HG03378 (cell line): ENCODE measurements at regions not wholly inside any gene's neighbourhood (a gene's known extent, or its start where the extent isn't known, plus 50 kb on each side); places are given as distances from the start of the nearest gene placed in this dataset.
"Not testable (repeated sequence)": the region's sequence is repeated elsewhere in the genome, so short reads cannot be mapped to it uniquely, and the experiment has no call there.

Experiments used
- ATAC-seq: cut with Tn5 transposase; IDR thresholded peaks from one replicate; pipeline ENCODE4 v1.9.1; 2021; ENCODE audit warnings: mild to moderate bottlenecking, moderate library complexity; ENCODE audit not compliant: unreplicated experiment

- ATAC-seq = no peak
Measured at GRCh38 chr7:149635561-149636329, 137.6 kb downstream of the ZNF467 start.

DNA sequence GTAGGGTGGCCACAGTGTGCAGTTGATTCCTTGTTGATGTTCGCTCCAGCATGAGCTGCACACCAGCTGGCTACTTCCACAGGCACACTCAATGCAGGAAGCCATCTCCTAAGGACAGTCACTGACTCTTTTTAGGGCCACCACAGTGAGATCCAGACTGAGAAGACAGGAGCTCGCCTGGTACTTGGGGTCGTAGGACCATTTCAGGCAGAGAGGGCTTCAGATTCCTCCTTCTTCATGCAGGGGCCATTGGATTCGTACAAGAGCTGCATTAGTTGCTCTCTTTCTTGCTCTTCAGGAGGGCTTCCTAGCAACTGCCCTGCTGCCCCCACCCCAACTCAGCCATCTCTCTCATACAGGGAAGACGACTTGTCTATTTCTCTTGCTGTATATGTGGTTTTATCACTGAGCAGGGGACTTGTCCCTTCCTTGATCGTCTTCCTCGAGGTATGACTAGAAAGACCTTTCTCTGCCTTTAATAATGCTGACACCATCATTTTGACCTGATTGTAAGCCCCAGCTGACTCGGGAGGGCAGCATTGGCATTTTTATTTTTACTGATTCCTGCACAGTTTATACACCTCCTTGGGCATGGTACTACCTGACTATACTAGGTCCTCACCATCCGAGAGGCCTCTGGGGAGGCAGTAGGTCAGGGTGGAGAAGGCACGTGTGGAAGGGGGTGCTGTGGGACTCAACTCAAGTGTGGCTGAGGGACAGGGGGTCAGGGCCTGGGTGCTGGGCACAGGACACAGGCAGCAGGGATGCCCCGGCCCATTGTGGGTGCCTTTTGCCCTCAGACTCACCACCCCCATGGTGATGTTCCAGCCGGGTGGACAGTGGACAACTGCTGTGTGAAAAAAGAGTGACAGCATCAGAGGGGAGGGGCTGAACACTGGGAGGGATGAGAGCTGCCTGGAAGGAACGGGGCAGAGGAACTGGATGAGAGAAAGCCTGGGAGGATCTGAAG, 136.7 kb upstream of the ZNF746 start:
- ATAC-seq = no peak

DNA sequence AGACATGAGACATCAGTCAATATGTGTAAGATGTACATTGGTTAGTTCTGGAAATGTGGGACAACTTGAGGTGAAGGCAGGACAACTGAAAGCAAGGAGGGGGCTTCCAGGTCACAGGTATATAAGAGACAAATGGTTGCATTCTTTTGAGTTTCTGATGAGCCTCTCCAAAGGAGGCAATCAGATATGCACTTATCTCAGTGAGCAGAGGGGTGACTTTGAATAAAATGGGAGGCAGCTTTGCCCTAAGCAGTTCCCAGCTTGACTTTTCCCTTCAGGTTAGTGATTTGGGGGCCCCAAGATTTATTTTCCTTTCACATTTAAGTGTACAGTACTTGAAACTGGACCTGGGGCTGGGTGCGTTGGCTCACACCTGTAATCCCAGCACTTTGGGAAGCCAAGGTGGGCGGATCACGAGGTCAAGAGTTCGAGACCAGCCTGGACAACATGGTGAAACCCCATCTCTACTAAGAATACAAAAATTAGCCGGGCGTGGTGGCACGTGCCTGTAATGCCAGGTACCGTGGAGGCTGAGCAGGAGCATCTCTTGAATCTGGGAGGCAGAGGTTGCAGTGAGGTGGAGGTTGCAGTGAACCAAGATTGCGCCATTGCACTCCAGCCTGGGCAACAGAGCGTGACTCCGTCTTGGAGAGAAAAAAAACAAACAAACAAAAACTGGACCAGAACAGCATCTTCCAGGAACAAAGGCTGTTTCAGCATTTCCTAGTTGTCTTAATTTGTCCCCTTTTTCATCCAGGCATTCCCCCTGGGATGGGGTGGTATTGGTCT, 130.9 kb upstream of the ZNF746 start:
- ATAC-seq = not testable (repeated sequence)

- no peak for ATAC-seq
Measured at GRCh38 chr7:149627911-149628310, 130.3 kb upstream of the ZNF746 start.

DNA sequence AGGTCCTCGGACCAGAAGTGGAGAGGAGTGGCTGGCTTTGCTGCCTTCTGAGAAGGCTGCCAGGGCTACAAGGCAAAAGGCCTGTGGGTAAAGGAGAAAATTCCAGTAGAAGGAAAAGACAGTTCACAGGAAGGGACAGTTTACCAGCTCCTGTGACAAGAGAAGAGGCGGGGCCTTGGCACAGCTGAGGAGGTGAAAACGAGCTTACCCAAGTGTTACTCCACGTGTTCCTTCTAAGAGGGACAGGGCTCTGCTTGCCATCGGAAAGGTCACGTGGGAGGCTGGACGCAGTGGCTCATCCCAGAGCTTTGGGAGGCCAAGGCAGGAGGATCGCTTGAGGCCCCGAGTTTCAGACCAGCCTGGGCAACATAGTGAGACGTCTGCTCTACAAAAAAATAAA, 129.4 kb upstream of the ZNF746 start:
- ATAC-seq = no peak

DNA sequence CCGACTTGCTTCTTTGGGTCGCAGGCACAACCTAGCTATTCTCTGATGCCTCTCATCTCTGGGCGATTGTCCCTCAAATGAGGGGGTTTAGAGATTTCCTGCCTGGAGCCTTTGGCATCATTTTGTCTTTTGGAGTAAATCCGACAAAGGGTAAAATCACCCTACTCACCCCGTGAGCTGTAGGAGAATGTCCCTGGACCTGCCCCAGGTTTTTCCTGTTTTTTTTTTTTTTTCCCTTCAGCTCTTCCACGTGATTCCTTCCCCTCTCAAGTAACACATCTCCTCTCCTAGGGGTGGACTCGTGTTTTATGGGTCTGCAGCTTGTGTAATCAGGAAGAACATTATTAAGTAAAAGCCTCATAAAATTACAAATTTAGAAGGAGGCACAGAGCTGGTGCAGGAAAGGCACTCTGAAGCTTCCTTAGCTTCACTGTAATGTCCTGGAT, 128.4 kb upstream of the ZNF746 start:
- ATAC-seq = no peak

- no peak for ATAC-seq
Measured at GRCh38 chr7:149625340-149625946, 127.8 kb upstream of the ZNF746 start.

DNA sequence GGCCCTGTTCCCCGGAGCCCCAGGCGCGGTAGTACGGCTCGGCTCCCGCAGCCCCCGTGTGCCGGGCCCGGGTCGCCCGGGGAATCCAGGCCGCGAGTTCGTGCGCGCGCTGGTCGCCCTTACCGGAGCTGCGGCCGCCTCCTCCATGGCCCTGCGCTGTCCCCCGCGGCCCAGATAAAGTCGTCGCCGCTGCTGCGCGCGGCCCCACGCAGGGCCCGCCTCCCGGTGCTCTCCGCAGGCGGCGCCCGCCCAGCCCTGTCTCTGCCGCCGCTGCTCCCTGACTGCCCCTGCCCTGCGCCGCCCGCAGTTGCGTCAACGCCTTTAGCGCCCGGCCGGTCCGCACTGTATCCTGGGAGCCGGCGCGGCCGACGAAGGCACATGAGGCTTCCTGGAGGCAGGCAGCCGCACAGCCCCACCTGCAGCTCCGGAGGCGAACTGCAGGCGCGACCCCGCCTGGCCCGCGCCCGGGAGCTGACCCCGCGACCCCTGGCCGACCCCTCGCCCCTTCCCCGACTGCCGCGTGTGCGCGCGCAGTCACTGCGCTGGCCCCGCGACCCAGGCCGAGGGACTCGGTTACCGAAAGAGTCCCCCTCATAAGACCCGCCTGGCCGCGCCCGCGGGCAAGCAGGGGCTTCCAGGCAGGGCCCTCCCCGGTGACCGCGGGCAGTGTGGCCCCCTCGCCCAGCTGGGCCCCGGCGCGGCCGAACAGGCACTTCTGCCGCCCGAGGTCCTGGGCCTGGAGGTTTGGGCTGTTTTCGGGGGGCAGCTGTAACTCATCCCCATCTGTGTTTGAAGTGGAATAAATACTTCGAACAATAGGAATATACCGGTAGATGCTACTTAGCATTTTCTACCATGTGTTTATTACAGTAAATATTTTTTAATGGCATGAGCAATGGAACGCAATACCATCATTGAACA, 127.1 kb upstream of the ZNF746 start:
- peak; percentile 87 for ATAC-seq

GRCh38 chr7:149624006-149624405, 126.4 kb upstream of the ZNF746 start:
- ATAC-seq = no peak

- not testable (repeated sequence) for ATAC-seq
Measured at GRCh38 chr7:149623262-149623997, 125.8 kb upstream of the ZNF746 start.

DNA sequence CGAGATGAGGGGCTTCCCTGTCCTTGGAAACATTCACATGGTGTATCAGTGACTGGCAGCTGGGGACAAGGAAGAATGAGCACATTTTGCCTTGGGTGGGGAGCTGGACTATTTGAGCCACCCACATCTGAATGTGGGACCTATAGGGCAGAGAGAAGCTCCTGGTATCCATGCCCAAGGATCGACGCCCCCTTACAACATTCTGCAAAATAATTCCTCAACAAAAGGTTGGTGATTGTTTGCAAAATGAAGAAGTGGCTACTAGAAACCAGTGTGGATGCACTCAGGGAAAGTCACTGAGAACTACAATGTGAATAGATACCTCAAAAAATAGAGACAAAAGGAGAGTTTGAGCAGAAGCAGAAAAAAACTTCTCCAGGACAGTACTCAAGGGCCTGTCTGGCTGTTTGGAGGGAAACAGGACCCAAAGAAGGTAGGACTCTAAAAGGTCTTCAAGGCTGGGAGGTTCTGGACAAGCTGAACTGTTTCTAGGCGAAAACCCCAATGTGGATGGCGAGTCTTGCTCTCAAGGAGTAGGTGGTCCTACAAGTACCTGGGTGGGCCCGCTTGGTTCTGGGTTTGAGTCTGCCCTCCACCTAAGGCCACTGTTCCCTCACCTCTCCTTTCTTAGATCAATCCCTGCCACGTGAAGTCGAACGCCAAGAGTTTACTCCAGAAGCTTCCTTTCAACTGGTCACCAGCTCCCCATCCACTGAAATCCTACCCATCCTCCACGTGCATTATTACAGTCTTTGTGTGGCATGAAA, 125.0 kb upstream of the ZNF746 start:
- ATAC-seq = no peak

GRCh38 chr7:149621776-149622175, 124.2 kb upstream of the ZNF746 start:
- ATAC-seq = no peak

- peak; percentile 40 for ATAC-seq
Measured at GRCh38 chr7:149620961-149621360, 123.4 kb upstream of the ZNF746 start.

DNA sequence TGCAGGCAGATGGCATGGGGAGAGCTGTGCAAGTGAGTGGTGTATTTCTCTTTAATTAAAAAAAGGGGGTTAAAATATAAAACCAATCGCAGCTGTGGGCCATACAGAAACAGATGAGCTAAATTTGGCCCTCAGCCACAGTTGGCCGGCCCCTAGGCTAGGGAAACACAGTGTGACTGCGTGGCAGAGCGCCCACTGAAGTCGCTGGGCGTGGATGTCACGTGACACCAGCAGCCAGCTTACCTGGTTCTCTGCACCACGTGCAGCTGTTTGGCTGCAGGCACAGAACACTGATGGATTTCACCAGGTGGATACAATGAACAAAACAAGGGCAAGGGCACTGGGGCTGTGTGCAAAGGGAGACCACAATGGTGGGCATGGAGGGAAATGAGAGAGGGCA, 119.3 kb upstream of the ZNF746 start:
- ATAC-seq = no peak

DNA sequence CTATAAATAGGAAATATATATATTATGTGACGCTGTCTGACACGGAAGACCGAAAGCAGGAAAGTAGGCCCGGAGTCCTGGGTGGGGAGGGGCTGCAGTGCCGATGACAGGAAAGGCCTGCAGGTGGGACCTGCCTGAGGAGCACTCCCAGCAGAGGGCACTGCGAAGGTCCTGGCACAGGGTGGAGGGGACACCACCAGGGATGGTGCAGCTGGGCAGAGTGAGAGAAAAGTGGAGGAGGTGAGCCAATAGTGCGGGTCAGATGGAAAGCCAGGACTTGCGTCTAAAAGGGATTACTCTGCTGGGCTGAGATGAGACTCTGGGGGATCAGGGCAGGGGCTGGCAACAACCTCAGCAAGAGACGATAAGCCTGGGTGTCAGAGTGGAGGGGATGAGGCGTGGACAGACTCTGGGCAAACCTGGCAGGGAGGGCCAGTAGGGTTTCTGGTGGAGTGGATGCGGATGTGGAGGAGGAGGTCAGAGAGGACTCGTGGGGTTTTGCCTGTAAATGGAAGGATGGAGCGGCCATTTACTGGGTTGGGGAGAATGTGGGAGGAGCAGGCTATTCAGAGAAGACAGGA, 118.2 kb upstream of the ZNF746 start:
- ATAC-seq = no peak

GRCh38 chr7:149610441-149611011, 112.9 kb upstream of the ZNF746 start:
- ATAC-seq = no peak

DNA sequence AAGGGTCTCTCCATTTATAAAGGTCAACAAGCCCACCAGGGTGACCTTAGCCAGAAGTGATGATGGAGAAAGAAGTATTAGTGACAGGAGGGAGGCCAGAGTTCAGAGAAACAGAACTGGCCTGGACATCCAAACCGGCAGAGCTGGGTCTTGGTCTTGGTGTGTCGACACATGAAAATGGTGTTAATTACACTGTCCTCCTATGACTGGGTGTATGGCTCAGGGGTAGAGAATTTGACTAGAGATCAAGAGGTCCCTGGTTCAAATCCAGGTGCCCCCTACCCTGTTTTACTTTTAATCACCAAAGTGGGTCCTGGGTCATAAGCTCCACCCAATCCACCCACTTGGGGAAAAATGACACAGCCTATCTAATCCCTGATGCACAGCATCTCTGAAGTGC, 110.6 kb upstream of the ZNF746 start:
- ATAC-seq = no peak
